ENCODE measurements at regions not wholly inside any gene's neighbourhood (a gene's known extent, or its start where the extent isn't known, plus 50 kb on each side); places are given as distances from the start of the nearest gene placed in this dataset.

DNA sequence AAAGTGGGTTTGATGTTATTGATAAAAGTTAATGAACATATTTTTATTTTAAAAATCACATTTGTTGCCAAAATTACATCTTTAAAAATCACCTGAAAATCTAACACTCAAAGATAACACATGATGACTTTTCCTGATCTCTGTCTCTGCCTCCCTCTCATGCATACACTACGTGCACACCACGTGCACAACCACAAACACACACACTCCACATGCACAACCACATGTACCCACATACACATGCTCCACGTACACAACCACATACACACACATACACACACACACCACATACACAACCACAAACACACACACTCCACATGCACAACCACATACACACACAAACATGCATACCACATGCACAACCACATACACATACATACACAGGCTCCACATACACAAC lies 61.8 kb upstream of the TMEM132C start:
- DNase-seq (ENCODE audit: low read depth in 3 of 3, low spot score in 2 of 3), result no peak

DNA sequence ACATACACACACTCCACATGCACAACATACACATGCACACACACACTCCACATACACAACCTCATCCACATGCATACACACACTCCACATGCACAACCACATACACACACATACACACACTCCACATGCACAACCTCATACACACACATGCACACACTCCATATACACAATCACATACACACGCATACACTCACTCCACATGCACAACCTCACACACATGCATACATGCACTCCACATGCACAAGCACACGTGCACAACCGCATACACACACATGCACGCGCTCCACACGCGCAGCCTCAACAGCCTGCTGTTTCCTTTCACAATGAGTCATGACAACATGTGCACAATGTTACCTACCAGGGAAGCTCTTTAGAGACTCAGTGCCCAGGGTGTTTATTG lies 61.2 kb upstream of the TMEM132C start:
- no peak for DNase-seq (ENCODE audit: low read depth in 3 of 3, low spot score in 2 of 3)
